K562 (cell line): ENCODE measurements at regions not wholly inside any gene's neighbourhood (a gene's known extent, or its start where the extent isn't known, plus 50 kb on each side); places are given as distances from the start of the nearest gene placed in this dataset.
A peak's percentile ranks its signal among the peaks of the same experiment; 100 is the strongest.

Experiments used
- CTCFL ChIP-seq: IDR thresholded peaks from 2 replicates; pipeline ENCODE4 v1.6.1; 2011; ENCODE audit warnings: borderline replicate concordance, low read depth, mild to moderate bottlenecking, moderate library complexity, low read length; ENCODE audit not compliant: insufficient read depth, poor library complexity, severe bottlenecking
- HOXB6 ChIP-seq: fragments of 250-450 bp; sonication (Bioruptor Pico); IDR thresholded peaks from 2 replicates; pipeline ENCODE4 v1.5.1; 2022; ENCODE audit warnings: mild to moderate bottlenecking, borderline replicate concordance
- JUN ChIP-seq, 2 experiments: sonication (generic) in 1 of 2; formaldehyde crosslinking in 1 of 2; IDR thresholded peaks; 2 replicates each; pipeline versions ENCODE4 v1.6.1 to v1.8.0; 2012 to 2022; ENCODE audit warnings: borderline replicate concordance in 2 of 2, mild to moderate bottlenecking in 2 of 2, improper control_type of control experiment in 1 of 2, low read depth in 1 of 2, low read length in 1 of 2, missing genetic modification reagents in 1 of 2
- KDM1A ChIP-seq, 2 experiments: fragments of 450-650 bp; IDR thresholded peaks; 2 replicates each; pipeline ENCODE4 v1.6.1; 2016; ENCODE audit warnings: mild to moderate bottlenecking in 2 of 2
- MAX ChIP-seq: sonication (generic); formaldehyde crosslinking; IDR thresholded peaks from 2 replicates; pipeline ENCODE4 v1.9.0; 2022; ENCODE audit warnings: mild to moderate bottlenecking, missing genetic modification reagents
- MCM2 ChIP-seq: fragments of 450-650 bp; IDR thresholded peaks from 2 replicates; pipeline ENCODE4 v1.6.1; 2017; ENCODE audit warnings: low read depth, mild to moderate bottlenecking
- MEIS2 ChIP-seq: fragments of 450-650 bp; IDR thresholded peaks from 2 replicates; pipeline ENCODE4 v1.6.1; 2014; ENCODE audit warnings: mild to moderate bottlenecking; ENCODE audit not compliant: partially characterized antibody
- MLLT1 ChIP-seq, 2 experiments: fragments of 450-650 bp; IDR thresholded peaks; 2 replicates each; pipeline ENCODE4 v1.6.1; 2016
- NCOA4 ChIP-seq: fragments of 450-650 bp; IDR thresholded peaks from 2 replicates; pipeline ENCODE4 v1.6.1; 2018; ENCODE audit warnings: mild to moderate bottlenecking; ENCODE audit not compliant: partially characterized antibody
- NCOR1 ChIP-seq: fragments of 450-650 bp; IDR thresholded peaks from 2 replicates; pipeline ENCODE4 v1.6.1; 2016; ENCODE audit warnings: mild to moderate bottlenecking, moderate library complexity
- PBX2 ChIP-seq, 2 experiments: IDR thresholded peaks in 1 of 2; conservative IDR thresholded peaks in 1 of 2; 2 replicates each; pipeline ENCODE4 v1.6.1; 2016; ENCODE audit warnings: low read depth in 2 of 2, mild to moderate bottlenecking in 1 of 2, missing compliant biosample characterization in 1 of 2, missing genetic modification characterization in 1 of 2, moderate library complexity in 1 of 2
- PML ChIP-seq: IDR thresholded peaks from 2 replicates; pipeline ENCODE4 v1.6.1; 2012; ENCODE audit warnings: low read length, inconsistent platforms
- SMARCC2 ChIP-seq: fragments of 450-650 bp; IDR thresholded peaks from 2 replicates; pipeline ENCODE4 v1.6.1; 2017; ENCODE audit warnings: antibody characterized with exemption, moderate library complexity, mild to moderate bottlenecking, low read depth
- STAG1 ChIP-seq: sonication (generic); formaldehyde crosslinking; IDR thresholded peaks from 2 replicates; pipeline ENCODE4 v1.5.0; 2020; ENCODE audit warnings: missing genetic modification reagents, borderline replicate concordance
- TEAD4 ChIP-seq, 2 experiments: sonication (generic) in 1 of 2; formaldehyde crosslinking in 1 of 2; IDR thresholded peaks; 2 replicates each; pipeline versions ENCODE4 v1.6.1 to v1.8.0; 2012 to 2022; ENCODE audit warnings: borderline replicate concordance in 1 of 2, inconsistent platforms in 1 of 2, low read length in 1 of 2, mild to moderate bottlenecking in 1 of 2, missing genetic modification reagents in 1 of 2
- TFAP4 ChIP-seq: sonication (generic); formaldehyde crosslinking; IDR thresholded peaks from 2 replicates; pipeline ENCODE4 v1.8.0; 2022; ENCODE audit warnings: missing genetic modification reagents, mild to moderate bottlenecking, moderate library complexity, borderline replicate concordance
- ZC3H8 ChIP-seq: fragments of 450-650 bp; IDR thresholded peaks from 2 replicates; pipeline ENCODE4 v1.6.1; 2017
- ZNF655 ChIP-seq: fragments of 250-450 bp; sonication (Bioruptor Pico); IDR thresholded peaks from 2 replicates; pipeline ENCODE4 v1.5.0; 2021

- no peak for TF ChIP-seq MCM2
- no peak for TF ChIP-seq ZNF655
- peak; percentile 90 for TF ChIP-seq TEAD4 (IDR thresholded peaks at IDR 0.05; ENCODE audit: low read length)
- no peak for TF ChIP-seq TEAD4 (CRISPR knock-in tag; IDR thresholded peaks at IDR 0.05; ENCODE audit: borderline replicate concordance)
- TF ChIP-seq NCOR1 = peak; percentile 71
- no peak for TF ChIP-seq TFAP4
- peak; percentile 58 for TF ChIP-seq PML
- TF ChIP-seq SMARCC2 = peak; percentile 58; the same call in 1 of the 2 replicates
- peak; percentile 25; the same call in 1 of the 2 replicates for TF ChIP-seq MAX (CRISPR knock-in tag)
- TF ChIP-seq JUN (IDR thresholded peaks at IDR 0.05; ENCODE audit: borderline replicate concordance, low read depth, low read length) = no peak
- TF ChIP-seq JUN (CRISPR knock-in tag; IDR thresholded peaks at IDR 0.05; ENCODE audit: borderline replicate concordance) = no peak
- peak; percentile 87 to 89 for TF ChIP-seq KDM1A (IDR thresholded peaks at IDR 0.05)
- TF ChIP-seq NCOA4 = no peak
- no peak for TF ChIP-seq CTCFL
- TF ChIP-seq MLLT1 (IDR thresholded peaks at IDR 0.05) = peak in 1 of 2 experiments; percentile 77; a peak in 2 of 4 replicates
- no peak for TF ChIP-seq HOXB6 (CRISPR knock-in tag)
- TF ChIP-seq ZC3H8 = no peak
- TF ChIP-seq PBX2 (CRISPR knock-in tag; IDR thresholded peaks at IDR 0.05; ENCODE audit: low read depth) = no peak
- peak; percentile 53; the same call in 1 of the 2 replicates for TF ChIP-seq PBX2 (tag; conservative IDR thresholded peaks at IDR 0.05; ENCODE audit: low read depth)
- no peak for TF ChIP-seq STAG1 (CRISPR knock-in tag)
- peak; percentile 94 for TF ChIP-seq MEIS2
Measured at GRCh38 chr6:33905071-33905609, 101.3 kb upstream of the MLN start (continued).
